RWPE2 (cell line): ENCODE measurements at regions not wholly inside any gene's neighbourhood (a gene's known extent, or its start where the extent isn't known, plus 50 kb on each side); places are given as distances from the start of the nearest gene placed in this dataset.

Experiments used
- ATAC-seq: fragments of 200-7000 bp; cut with Tn5 transposase; 3 replicates; pipeline ENCODE4 v1.9.1; 2021; ENCODE audit warnings: low read depth
- DNase-seq: peaks from one replicate; pipeline ENCODE4 v3.0.0-alpha.2; 2020; ENCODE audit warnings: low spot score
- H3K27ac ChIP-seq: fragments of 450-650 bp; 2 replicates; pipeline ENCODE4 v1.5.1; 2017; ENCODE audit warnings: mild to moderate bottlenecking; ENCODE audit not compliant: poor library complexity, severe bottlenecking
- H3K27me3 ChIP-seq: fragments of 250-450 bp; sonication (Bioruptor Pico); 2 replicates; pipeline ENCODE4 v1.5.1; 2021; ENCODE audit warnings: mild to moderate bottlenecking, moderate library complexity; ENCODE audit not compliant: insufficient read depth, poor library complexity, severe bottlenecking
- H3K36me3 ChIP-seq: fragments of 250-450 bp; sonication (Bioruptor Pico); 2 replicates; pipeline ENCODE4 v1.5.1; 2020; ENCODE audit warnings: low read depth, mild to moderate bottlenecking, moderate library complexity
- H3K4me1 ChIP-seq: fragments of 250-450 bp; sonication (Bioruptor Pico); 2 replicates; pipeline ENCODE4 v1.5.1; 2021; ENCODE audit warnings: mild to moderate bottlenecking, moderate library complexity; ENCODE audit not compliant: insufficient read depth, poor library complexity, severe bottlenecking
- H3K4me3 ChIP-seq: fragments of 250-450 bp; sonication (Bioruptor Pico); 2 replicates; pipeline ENCODE4 v1.5.1; 2021; ENCODE audit warnings: mild to moderate bottlenecking, moderate library complexity; ENCODE audit not compliant: severe bottlenecking
- H3K9me3 ChIP-seq: fragments of 250-450 bp; sonication (Bioruptor Pico); 2 replicates; pipeline ENCODE4 v1.5.1; 2021; ENCODE audit warnings: mild to moderate bottlenecking, moderate library complexity; ENCODE audit not compliant: severe bottlenecking
- CTCF ChIP-seq: fragments of 450-650 bp; IDR thresholded peaks from one replicate; pipeline ENCODE4 v1.5.1; 2017; ENCODE audit warnings: mild to moderate bottlenecking, moderate library complexity; ENCODE audit not compliant: poor library complexity, severe bottlenecking

GRCh38 chr2:122206101-122206500 is 450.6 kb downstream of the TSN start:
- Histone ChIP-seq H3K9me3 (no peaks in the 10 kb centered on the region), H3K36me3 (no peaks in the 10 kb centered on the region), H3K27ac (no peak overlapping the region), H3K4me3 (no peak overlapping the region), H3K27me3 (no peaks in the 10 kb centered on the region), H3K4me1 (peaks cover 8% of the 10 kb centered on the region)
- no peak for DNase-seq
- TF ChIP-seq CTCF: no peak
- ATAC-seq: no peak

GRCh38 chr2:122209377-122209776 is 453.9 kb downstream of the TSN start:
- no peak for TF ChIP-seq CTCF
- H3K27ac ChIP-seq: no peak overlapping the region
- ATAC-seq (no peak), DNase-seq (no peak)
- H3K4me1 ChIP-seq: no peaks in the 10 kb centered on the region
- no peak overlapping the region for H3K4me3 ChIP-seq
- no peaks in the 10 kb centered on the region for H3K9me3 ChIP-seq
- H3K27me3 ChIP-seq: no peaks in the 10 kb centered on the region
- H3K36me3 ChIP-seq: no peaks in the 10 kb centered on the region

GRCh38 chr2:122210065-122210464 is 454.6 kb downstream of the TSN start:
- Histone ChIP-seq H3K36me3 (no peaks in the 10 kb centered on the region), H3K4me1 (no peaks in the 10 kb centered on the region), H3K9me3 (no peaks in the 10 kb centered on the region), H3K4me3 (no peak overlapping the region), H3K27ac (no peak overlapping the region), H3K27me3 (no peaks in the 10 kb centered on the region)
- no peak for TF ChIP-seq CTCF
- no peak for ATAC-seq
- DNase-seq: no peak

- no peak for TF ChIP-seq CTCF
- Histone ChIP-seq H3K27ac (no peak overlapping the region), H3K4me3 (no peak overlapping the region), H3K27me3 (no peaks in the 10 kb centered on the region), H3K4me1 (no peaks in the 10 kb centered on the region), H3K36me3 (no peaks in the 10 kb centered on the region), H3K9me3 (no peaks in the 10 kb centered on the region)
- DNase-seq (no peak), ATAC-seq (no peak)
Measured at GRCh38 chr2:122210898-122211856, 455.7 kb downstream of the TSN start.

- H3K36me3 ChIP-seq: no peaks in the 10 kb centered on the region
- no peaks in the 10 kb centered on the region for H3K27me3 ChIP-seq
- ATAC-seq (no peak), DNase-seq (no peak)
- no peak overlapping the region for H3K27ac ChIP-seq
- no peaks in the 10 kb centered on the region for H3K9me3 ChIP-seq
- no peak for TF ChIP-seq CTCF
- no peak overlapping the region for H3K4me3 ChIP-seq
- H3K4me1 ChIP-seq: no peaks in the 10 kb centered on the region
Measured at GRCh38 chr2:122213312-122213711, 457.9 kb downstream of the TSN start.
